B cell (primary cell): ENCODE measurements at regions not wholly inside any gene's neighbourhood (a gene's known extent, or its start where the extent isn't known, plus 50 kb on each side); places are given as distances from the start of the nearest gene placed in this dataset.

ENCODE experiments used
- CTCF ChIP-seq: fragments of 200-600 bp; IDR thresholded peaks from one replicate; pipeline ENCODE4 v1.8.0; 2022; ENCODE audit warnings: antibody characterized with exemption, mild to moderate bottlenecking
- EZH2 ChIP-seq: IDR thresholded peaks from 2 replicates; pipeline ENCODE4 v1.6.1; 2012; ENCODE audit warnings: borderline replicate concordance, low read depth, mild to moderate bottlenecking, moderate library complexity, low read length; ENCODE audit not compliant: insufficient read depth, poor library complexity, severe bottlenecking

GRCh38 chr21:31518580-31518979 lies 140.9 kb upstream of the SOD1 start:
- TF ChIP-seq EZH2, result no peak
- no peak for TF ChIP-seq CTCF
